NCI-H1048 (cell line): ENCODE measurements at regions not wholly inside any gene's neighbourhood (a gene's known extent, or its start where the extent isn't known, plus 50 kb on each side); places are given as distances from the start of the nearest gene placed in this dataset.

ENCODE experiments used
- DNase-seq: peaks from one replicate; lab custom pipeline; 2025; lab: John Stamatoyannopoulos, UW

GRCh38 chr18:28408528-28408927 is 231.6 kb upstream of the CDH2 start:
- DNase-seq: no peak

- DNase-seq: no peak
Observed at GRCh38 chr18:28407681-28408080, 230.8 kb upstream of the CDH2 start.

- no peak for DNase-seq
Observed at GRCh38 chr18:28406533-28406932, 229.6 kb upstream of the CDH2 start.

- no peak for DNase-seq
Observed at GRCh38 chr18:28404694-28405093, 227.8 kb upstream of the CDH2 start.

- DNase-seq: no peak
Observed at GRCh38 chr18:28399781-28400362, 222.9 kb upstream of the CDH2 start.

- DNase-seq: no peak
Observed at GRCh38 chr18:28398471-28398870, 221.5 kb upstream of the CDH2 start.

GRCh38 chr18:28390022-28390421 is 213.1 kb upstream of the CDH2 start:
- DNase-seq: no peak

GRCh38 chr18:28382215-28382879 is 205.4 kb upstream of the CDH2 start:
- DNase-seq: no peak

GRCh38 chr18:28372186-28372585 is 195.3 kb upstream of the CDH2 start:
- no peak for DNase-seq

GRCh38 chr18:28366676-28367075 is 189.7 kb upstream of the CDH2 start:
- DNase-seq: no peak

- no peak for DNase-seq
Observed at GRCh38 chr18:28365411-28365831, 188.5 kb upstream of the CDH2 start.

GRCh38 chr18:28363124-28363523 is 186.2 kb upstream of the CDH2 start:
- no peak for DNase-seq

GRCh38 chr18:28359176-28359575 is 182.2 kb upstream of the CDH2 start:
- no peak for DNase-seq

- DNase-seq: no peak
Observed at GRCh38 chr18:28357766-28358401, 181.0 kb upstream of the CDH2 start.

GRCh38 chr18:28350821-28351220 is 173.9 kb upstream of the CDH2 start:
- DNase-seq: no peak

- no peak for DNase-seq
Observed at GRCh38 chr18:28342231-28342630, 165.3 kb upstream of the CDH2 start.

- no peak for DNase-seq
Observed at GRCh38 chr18:28338316-28338715, 161.4 kb upstream of the CDH2 start.

GRCh38 chr18:28334516-28334915 is 157.6 kb upstream of the CDH2 start:
- no peak for DNase-seq

GRCh38 chr18:28332071-28332470 is 155.1 kb upstream of the CDH2 start:
- DNase-seq: no peak

GRCh38 chr18:28331551-28331950 is 154.6 kb upstream of the CDH2 start:
- DNase-seq: no peak

- DNase-seq: no peak
Observed at GRCh38 chr18:28313602-28314001, 136.7 kb upstream of the CDH2 start.

- no peak for DNase-seq
Observed at GRCh38 chr18:28288784-28289183, 111.9 kb upstream of the CDH2 start.

GRCh38 chr18:28287146-28287545 is 110.2 kb upstream of the CDH2 start:
- no peak for DNase-seq

GRCh38 chr18:28284132-28284531 is 107.2 kb upstream of the CDH2 start:
- DNase-seq: no peak
